ENCODE measurements at regions not wholly inside any gene's neighbourhood (a gene's known extent, or its start where the extent isn't known, plus 50 kb on each side); places are given as distances from the start of the nearest gene placed in this dataset.
"Not testable (repeated sequence)": the region's sequence is repeated elsewhere in the genome, so short reads cannot be mapped to it uniquely, and the experiment has no call there.

DNA sequence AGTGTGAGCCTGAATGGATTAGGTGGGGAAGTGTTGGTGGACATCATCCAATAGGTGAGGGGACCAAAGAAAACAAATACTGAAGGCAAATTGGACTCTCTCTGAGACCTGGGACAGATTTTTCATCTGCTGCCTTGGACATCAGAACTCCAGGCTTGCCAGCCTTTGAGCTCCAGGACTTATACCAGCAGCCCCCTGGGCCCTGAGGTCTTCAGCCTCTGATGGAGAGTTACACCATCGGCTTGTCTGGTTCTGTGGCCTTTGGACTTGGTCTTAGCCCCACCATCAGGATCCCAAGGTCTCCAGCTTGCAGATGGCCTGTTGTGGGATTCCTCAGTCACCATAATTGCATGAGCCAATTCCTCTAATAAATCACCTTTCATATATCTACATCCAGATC lies 80.8 kb upstream of the SLC8A3 start:
- no peak overlapping the region for H3K4me3 ChIP-seq
- no peaks in the 10 kb centered on the region for H3K36me3 ChIP-seq (ENCODE audit: insufficient read depth, low read length)
- TF ChIP-seq FOXP2 (optimal IDR thresholded peaks at IDR 0.05; ENCODE audit: control extremely low read depth, extremely low read length, insufficient read depth), result no peak
- no peak for TF ChIP-seq EZH2 (IDR thresholded peaks at IDR 0.05)
- TF ChIP-seq POLR2AphosphoS5 (IDR thresholded peaks at IDR 0.05; ENCODE audit: borderline replicate concordance, low read depth, low read length), result no peak
- no peak overlapping the region for H3K27ac ChIP-seq
- no peak overlapping the region for H3K9ac ChIP-seq (ENCODE audit: insufficient read length)
- DNase-seq (ENCODE audit: low read depth, low spot score), result no peak
- H3K9me3 ChIP-seq (ENCODE audit: low read depth, low read length), result no peaks in the 10 kb centered on the region

DNA sequence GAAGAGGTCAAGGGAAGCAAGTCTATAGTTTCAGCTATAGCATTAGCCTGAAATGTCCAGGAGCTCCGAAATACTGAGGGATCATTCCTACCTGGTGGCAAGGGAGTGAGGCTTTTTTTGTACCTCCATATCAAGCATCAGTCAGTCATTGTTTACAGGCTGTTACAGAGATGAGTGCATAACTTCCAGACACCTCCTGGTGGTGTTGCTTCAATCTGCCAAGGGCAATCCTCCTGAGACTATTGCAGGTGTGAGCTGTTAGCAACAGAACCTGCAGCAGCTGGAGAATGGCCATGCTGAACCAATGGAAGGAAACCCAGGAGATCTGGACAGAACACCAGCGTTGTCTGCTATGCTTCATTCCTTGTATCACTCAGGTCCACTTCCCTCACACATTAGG lies 80.0 kb upstream of the SLC8A3 start:
- H3K4me3 ChIP-seq, result no peak overlapping the region
- no peaks in the 10 kb centered on the region for H3K36me3 ChIP-seq (ENCODE audit: insufficient read depth, low read length)
- no peak overlapping the region for H3K27ac ChIP-seq
- DNase-seq (ENCODE audit: low read depth, low spot score), result no peak
- no peak for TF ChIP-seq EZH2 (IDR thresholded peaks at IDR 0.05)
- TF ChIP-seq FOXP2 (optimal IDR thresholded peaks at IDR 0.05; ENCODE audit: control extremely low read depth, extremely low read length, insufficient read depth), result no peak
- no peak for TF ChIP-seq POLR2AphosphoS5 (IDR thresholded peaks at IDR 0.05; ENCODE audit: borderline replicate concordance, low read depth, low read length)
- H3K9me3 ChIP-seq (ENCODE audit: low read depth, low read length), result no peaks in the 10 kb centered on the region
- no peak overlapping the region for H3K9ac ChIP-seq (ENCODE audit: insufficient read length)

DNA sequence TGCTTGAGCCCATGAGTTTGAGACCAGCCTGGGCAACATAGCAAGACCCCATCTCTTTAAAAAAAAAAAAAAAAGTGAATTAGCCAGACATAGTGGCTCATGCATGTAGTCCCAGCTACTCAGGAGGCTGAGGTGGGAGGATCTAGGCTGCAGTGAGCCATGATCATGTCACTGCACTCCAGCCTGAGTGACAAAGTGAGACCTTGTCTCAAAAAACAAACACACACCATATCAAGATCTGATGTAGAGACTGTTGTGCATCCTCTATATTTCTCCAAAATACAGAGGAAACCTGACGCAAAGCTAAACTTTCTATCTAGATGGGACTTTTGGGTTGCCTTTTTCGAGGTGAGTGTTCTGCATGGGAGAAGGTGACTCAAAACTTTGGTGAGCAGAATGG lies 77.4 kb upstream of the SLC8A3 start:
- H3K9ac ChIP-seq (ENCODE audit: insufficient read length), result no peak overlapping the region
- DNase-seq (ENCODE audit: low read depth, low spot score), result no peak
- H3K36me3 ChIP-seq (ENCODE audit: insufficient read depth, low read length), result no peaks in the 10 kb centered on the region
- no peaks in the 10 kb centered on the region for H3K9me3 ChIP-seq (ENCODE audit: low read depth, low read length)
- H3K4me3 ChIP-seq, result no peak overlapping the region
- no peak overlapping the region for H3K27ac ChIP-seq
- TF ChIP-seq EZH2 (IDR thresholded peaks at IDR 0.05), result no peak
- no peak for TF ChIP-seq FOXP2 (optimal IDR thresholded peaks at IDR 0.05; ENCODE audit: control extremely low read depth, extremely low read length, insufficient read depth)
- TF ChIP-seq POLR2AphosphoS5 (IDR thresholded peaks at IDR 0.05; ENCODE audit: borderline replicate concordance, low read depth, low read length), result no peak

DNA sequence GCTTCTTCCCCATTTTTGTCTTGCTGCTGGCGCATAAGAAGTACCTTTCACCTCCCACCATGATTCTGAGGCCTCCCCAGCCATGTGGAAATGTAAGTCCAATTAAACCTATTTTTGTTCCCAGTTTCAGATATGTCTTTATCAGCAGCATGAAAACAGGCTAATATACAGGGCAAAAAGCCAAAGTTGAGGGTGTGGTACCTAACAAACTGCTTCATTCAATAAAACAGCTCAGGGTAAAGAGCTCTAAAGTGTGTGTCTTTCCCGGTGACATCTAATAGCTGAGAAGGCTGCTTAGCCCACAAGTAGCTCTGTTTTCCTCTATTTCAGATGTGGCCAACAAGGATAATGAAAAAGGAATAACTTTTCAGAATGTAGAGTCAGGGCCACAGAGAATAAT lies 76.7 kb upstream of the SLC8A3 start:
- DNase-seq (ENCODE audit: low read depth, low spot score), result no peak
- Histone ChIP-seq H3K9ac (ENCODE audit: insufficient read length) (no peak overlapping the region), H3K36me3 (ENCODE audit: insufficient read depth, low read length) (no peaks in the 10 kb centered on the region), H3K9me3 (ENCODE audit: low read depth, low read length) (no peaks in the 10 kb centered on the region), H3K4me3 (no peak overlapping the region), H3K27ac (no peak overlapping the region)
- TF ChIP-seq EZH2 (IDR thresholded peaks at IDR 0.05) (no peak), POLR2AphosphoS5 (IDR thresholded peaks at IDR 0.05; ENCODE audit: borderline replicate concordance, low read depth, low read length) (no peak), FOXP2 (optimal IDR thresholded peaks at IDR 0.05; ENCODE audit: control extremely low read depth, extremely low read length, insufficient read depth) (no peak)

DNA sequence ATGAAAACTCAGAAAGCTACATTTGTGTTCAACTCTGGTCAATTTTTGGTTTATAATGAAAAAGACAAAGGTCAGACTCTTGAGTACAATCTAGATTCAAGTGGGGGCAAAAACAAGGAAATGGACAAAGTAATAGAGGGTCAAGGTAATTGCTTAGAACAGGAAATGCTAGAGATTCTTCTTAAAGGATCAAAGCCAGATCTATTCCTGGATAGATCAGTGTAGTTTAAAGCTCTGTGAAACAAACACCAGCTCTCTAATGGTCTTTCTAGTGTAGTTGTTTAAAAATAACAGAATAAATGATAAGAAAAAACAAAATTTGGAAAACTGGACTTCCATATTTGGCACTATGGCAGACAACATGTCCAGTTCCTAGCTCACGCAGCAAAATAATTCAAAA lies 70.7 kb upstream of the SLC8A3 start:
- Histone ChIP-seq H3K9me3 (ENCODE audit: low read depth, low read length) (no peaks in the 10 kb centered on the region), H3K36me3 (ENCODE audit: insufficient read depth, low read length) (no peaks in the 10 kb centered on the region), H3K4me3 (no peak overlapping the region), H3K9ac (ENCODE audit: insufficient read length) (no peak overlapping the region), H3K27ac (no peak overlapping the region)
- TF ChIP-seq FOXP2 (optimal IDR thresholded peaks at IDR 0.05; ENCODE audit: control extremely low read depth, extremely low read length, insufficient read depth), result no peak
- no peak for DNase-seq (ENCODE audit: low read depth, low spot score)

DNA sequence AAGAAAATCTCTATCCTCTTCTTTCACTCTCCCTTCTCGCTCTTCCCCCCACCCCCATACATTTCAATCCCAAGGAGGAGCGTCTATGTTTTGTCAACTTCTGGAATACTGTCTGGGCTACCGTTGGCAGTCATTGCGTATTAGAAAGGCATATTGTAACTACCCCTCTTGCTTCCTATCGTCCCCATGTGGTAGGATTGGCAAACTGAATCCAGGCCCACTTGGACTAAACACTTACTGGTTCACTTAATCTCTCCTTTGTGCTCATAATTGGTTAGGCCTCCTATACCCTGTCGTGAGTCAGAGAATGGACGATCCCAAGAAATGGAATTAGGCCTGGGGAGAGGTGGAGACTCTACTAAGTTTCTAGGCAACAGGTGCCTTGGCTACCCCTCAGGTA lies 68.8 kb upstream of the SLC8A3 start:
- Histone ChIP-seq H3K4me3 (no peak overlapping the region), H3K9ac (ENCODE audit: insufficient read length) (no peak overlapping the region)
- no peak for DNase-seq (ENCODE audit: low read depth, low spot score)

DNA sequence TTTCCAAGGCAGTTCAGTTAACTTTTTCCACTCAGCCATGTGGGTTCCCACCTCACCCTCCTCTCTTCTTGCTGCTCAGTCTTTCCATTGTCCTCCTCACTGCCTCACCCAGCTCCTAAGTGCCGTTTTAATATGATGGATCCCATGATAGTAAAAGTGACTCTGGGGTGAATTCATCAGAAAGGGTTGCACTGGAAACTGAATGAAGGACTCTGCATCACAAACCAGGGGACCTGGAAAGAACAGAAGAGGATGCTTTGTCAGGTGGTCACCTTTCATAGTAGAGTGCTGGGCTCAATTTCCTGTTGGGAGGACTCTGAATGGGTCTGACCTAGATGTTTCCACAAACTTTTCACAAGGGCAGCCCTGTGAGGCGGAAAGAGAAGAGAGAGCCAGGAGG lies 67.8 kb upstream of the SLC8A3 start:
- Histone ChIP-seq H3K4me3 (no peak overlapping the region), H3K9me3 (ENCODE audit: low read depth, low read length) (no peaks in the 10 kb centered on the region), H3K36me3 (ENCODE audit: insufficient read depth, low read length) (no peaks in the 10 kb centered on the region), H3K9ac (ENCODE audit: insufficient read length) (no peak overlapping the region), H3K27ac (no peak overlapping the region)
- TF ChIP-seq EZH2 (IDR thresholded peaks at IDR 0.05) (no peak), FOXP2 (optimal IDR thresholded peaks at IDR 0.05; ENCODE audit: control extremely low read depth, extremely low read length, insufficient read depth) (no peak)
- DNase-seq (ENCODE audit: low read depth, low spot score), result no peak

More for the DNA sequence above, 68.8 kb upstream of the SLC8A3 start:
- Histone ChIP-seq H3K36me3 (ENCODE audit: insufficient read depth, low read length) (no peaks in the 10 kb centered on the region), H3K9me3 (ENCODE audit: low read depth, low read length) (no peaks in the 10 kb centered on the region), H3K27ac (no peak overlapping the region)
- TF ChIP-seq FOXP2 (optimal IDR thresholded peaks at IDR 0.05; ENCODE audit: control extremely low read depth, extremely low read length, insufficient read depth), result no peak
- TF ChIP-seq EZH2 (IDR thresholded peaks at IDR 0.05), result no peak

DNA sequence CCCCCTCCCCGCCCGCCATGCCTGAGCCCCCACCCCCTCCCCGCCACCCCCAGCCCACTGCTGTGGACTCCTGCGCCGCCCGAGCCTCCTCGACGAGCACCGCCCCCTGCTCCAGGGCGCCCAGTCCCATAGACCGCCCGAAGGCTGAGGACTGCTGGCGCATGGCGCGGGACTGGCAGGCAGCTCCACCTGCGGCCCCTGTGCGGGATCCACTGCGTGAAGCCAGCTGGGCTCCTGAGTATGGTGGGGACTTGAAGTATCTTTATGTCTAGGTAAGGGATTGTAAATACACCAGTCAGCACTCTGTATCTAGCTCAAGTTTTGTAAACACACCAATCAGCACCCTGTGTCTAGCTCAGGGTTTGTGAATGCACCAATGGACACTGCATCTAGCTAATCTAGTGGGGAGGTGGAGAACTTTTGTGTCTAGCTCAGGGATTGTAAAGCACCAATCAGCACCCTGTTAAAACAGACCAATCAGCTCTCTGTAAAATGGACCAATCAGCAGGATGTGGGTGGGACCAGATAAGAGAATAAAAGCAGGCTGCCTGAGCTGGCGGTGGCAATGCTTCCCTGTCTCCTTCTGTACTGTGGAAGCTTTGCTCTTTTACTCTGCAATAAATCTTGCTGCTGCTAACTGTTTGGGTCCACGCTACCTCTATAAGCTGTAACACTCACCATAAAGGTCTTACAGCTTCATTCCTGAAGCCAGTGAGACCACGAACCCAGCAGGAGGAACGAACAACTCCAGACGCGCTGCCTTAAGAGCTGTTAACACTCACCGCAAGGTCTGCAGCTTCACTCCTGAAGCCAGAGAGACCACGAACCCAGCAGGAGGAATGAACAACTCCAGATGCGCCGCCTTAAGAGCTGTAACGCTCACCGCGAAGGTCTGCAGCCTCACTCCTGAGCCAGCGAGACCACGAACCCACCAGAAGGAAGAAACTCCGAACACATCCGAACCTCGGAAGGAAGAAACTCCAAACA lies 66.6 kb upstream of the SLC8A3 start:
- H3K9ac ChIP-seq (ENCODE audit: insufficient read length); H3K27ac ChIP-seq; H3K36me3 ChIP-seq (ENCODE audit: insufficient read depth, low read length); DNase-seq (ENCODE audit: low read depth, low spot score); H3K9me3 ChIP-seq (ENCODE audit: low read depth, low read length): not testable (repeated sequence)
- H3K4me3 ChIP-seq, result peak overlapping the region; percentile 37

DNA sequence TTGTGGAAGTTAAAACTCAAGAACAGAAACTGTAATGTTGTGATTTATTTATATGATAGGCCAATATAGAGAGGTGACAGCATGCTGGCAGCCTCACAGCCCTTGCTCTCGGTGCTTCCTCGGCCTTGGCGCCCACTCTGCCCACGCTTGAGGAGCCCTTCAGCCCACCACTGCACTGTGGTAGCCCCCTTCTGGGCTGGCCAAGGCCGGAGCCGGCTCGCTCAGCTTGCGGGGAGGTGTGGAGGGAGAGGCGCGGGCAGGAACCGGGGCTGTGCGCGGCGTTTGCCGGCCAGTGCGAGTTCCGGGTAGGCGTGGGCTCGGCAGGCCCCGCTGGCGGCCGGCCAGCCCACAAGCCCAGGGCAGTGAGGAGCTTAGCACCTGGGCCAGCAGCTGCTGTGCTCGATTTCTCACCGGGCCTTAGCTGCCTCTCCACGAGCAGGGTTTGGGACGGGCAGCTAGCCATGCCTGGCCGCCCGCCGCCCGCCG lies 65.8 kb upstream of the SLC8A3 start:
- Histone ChIP-seq H3K4me3 (no peak overlapping the region), H3K9me3 (ENCODE audit: low read depth, low read length) (no peaks in the 10 kb centered on the region), H3K9ac (ENCODE audit: insufficient read length) (no peak overlapping the region), H3K36me3 (ENCODE audit: insufficient read depth, low read length) (no peaks in the 10 kb centered on the region), H3K27ac (no peak overlapping the region)
- DNase-seq (ENCODE audit: low read depth, low spot score), result no peak
- no peak for TF ChIP-seq POLR2AphosphoS5 (IDR thresholded peaks at IDR 0.05; ENCODE audit: borderline replicate concordance, low read depth, low read length)
- no peak for TF ChIP-seq EZH2 (IDR thresholded peaks at IDR 0.05)
- TF ChIP-seq FOXP2 (optimal IDR thresholded peaks at IDR 0.05; ENCODE audit: control extremely low read depth, extremely low read length, insufficient read depth), result no peak

DNA sequence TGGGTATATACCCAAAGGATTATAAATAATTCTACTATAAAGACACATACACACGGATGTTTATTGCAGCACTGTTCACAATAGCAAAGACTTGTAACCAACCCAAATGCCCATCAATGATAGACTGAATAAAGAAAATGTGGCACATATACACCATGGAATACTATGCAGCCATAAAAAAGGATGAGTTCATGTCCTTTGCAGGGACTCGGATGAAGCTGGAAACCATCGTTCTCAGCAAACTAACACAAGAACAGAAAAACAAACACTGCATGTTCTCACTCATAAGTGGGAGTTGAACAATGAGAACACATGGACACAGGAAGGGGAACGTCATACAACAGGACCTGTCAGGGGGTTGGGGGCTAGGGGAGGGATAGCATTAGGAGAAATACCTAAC lies 64.8 kb upstream of the SLC8A3 start:
- not testable (repeated sequence) for H3K9ac ChIP-seq (ENCODE audit: insufficient read length); DNase-seq (ENCODE audit: low read depth, low spot score); H3K27ac ChIP-seq; H3K36me3 ChIP-seq (ENCODE audit: insufficient read depth, low read length); H3K4me3 ChIP-seq; H3K9me3 ChIP-seq (ENCODE audit: low read depth, low read length)
